GM06990 (cell line): ENCODE measurements at regions not wholly inside any gene's neighbourhood (a gene's known extent, or its start where the extent isn't known, plus 50 kb on each side); places are given as distances from the start of the nearest gene placed in this dataset.

Source experiments
- DNase-seq: peaks from one replicate; pipeline ENCODE4 v3.0.0-alpha.2; 2011; ENCODE audit not compliant: insufficient read length; ENCODE audit errors: extremely low read depth
- H3K27me3 ChIP-seq: replicated peaks from 2 replicates; pipeline ENCODE4 v1.6.0; 2011; ENCODE audit warnings: low read length; ENCODE audit not compliant: control insufficient read depth, insufficient read depth
- H3K36me3 ChIP-seq: 2 replicates; pipeline ENCODE4 v1.5.1; 2011; ENCODE audit warnings: low read length; ENCODE audit not compliant: control insufficient read depth, insufficient read depth
- H3K4me3 ChIP-seq: replicated peaks from 2 replicates; pipeline ENCODE4 v1.5.1; 2011; ENCODE audit warnings: low read depth, mild to moderate bottlenecking, control low read depth, low read length
- TF ChIP-seq, protein P1 (sequence below): IDR thresholded peaks from 2 replicates; pipeline ENCODE4 v1.5.1; 2011; ENCODE audit warnings: low read length, control low read depth, mild to moderate bottlenecking, inconsistent platforms; ENCODE audit not compliant: insufficient read depth, poor library complexity, severe bottlenecking

DNA sequence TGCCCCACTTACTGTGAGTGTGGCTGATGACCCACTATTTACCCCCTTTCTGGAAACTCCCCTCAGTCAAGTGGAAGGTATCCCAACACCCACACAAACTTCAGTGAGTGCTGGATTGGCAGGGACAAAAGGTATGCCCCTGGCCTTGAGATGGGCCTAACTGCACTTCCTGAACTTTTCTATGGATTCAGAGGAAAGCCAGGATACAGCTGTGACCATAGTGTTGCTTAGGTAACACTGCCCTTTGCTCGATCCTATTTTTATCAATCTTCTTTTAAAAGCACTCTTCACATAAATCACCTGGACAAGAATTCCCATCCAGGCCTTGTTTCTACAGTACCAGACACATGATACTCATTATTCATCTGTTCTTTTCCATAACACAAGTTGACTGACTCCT lies 671.5 kb upstream of the SLC8A1 start:
- TF ChIP-seq, protein P1, sequence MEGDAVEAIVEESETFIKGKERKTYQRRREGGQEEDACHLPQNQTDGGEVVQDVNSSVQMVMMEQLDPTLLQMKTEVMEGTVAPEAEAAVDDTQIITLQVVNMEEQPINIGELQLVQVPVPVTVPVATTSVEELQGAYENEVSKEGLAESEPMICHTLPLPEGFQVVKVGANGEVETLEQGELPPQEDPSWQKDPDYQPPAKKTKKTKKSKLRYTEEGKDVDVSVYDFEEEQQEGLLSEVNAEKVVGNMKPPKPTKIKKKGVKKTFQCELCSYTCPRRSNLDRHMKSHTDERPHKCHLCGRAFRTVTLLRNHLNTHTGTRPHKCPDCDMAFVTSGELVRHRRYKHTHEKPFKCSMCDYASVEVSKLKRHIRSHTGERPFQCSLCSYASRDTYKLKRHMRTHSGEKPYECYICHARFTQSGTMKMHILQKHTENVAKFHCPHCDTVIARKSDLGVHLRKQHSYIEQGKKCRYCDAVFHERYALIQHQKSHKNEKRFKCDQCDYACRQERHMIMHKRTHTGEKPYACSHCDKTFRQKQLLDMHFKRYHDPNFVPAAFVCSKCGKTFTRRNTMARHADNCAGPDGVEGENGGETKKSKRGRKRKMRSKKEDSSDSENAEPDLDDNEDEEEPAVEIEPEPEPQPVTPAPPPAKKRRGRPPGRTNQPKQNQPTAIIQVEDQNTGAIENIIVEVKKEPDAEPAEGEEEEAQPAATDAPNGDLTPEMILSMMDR = no peak
- Histone ChIP-seq H3K4me3 (no peak overlapping the region), H3K27me3 (no peaks in the 10 kb centered on the region), H3K36me3 (no peaks in the 10 kb centered on the region)
- DNase-seq = no peak

DNA sequence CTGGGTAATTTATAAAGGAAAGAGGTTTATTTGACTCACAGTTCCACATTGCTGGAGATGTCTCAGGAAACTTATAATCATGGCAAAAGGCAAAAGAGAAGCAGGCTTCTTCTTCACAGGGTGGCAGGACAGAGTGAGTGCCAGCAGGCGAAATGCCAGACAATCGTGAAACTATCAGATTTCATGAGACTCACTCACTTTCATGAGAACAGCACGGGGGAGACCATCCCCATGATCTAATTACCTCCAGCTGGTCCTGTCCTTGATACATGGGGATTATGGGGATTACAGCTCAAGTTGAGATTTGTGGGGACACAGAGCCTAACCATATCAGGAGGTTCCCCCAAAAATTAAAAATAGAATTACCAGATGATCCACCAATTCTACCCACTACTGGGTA lies 675.5 kb upstream of the SLC8A1 start:
- no peaks in the 10 kb centered on the region for H3K27me3 ChIP-seq
- DNase-seq = no peak
- TF ChIP-seq, protein P1 = no peak
- no peak overlapping the region for H3K4me3 ChIP-seq
- H3K36me3 ChIP-seq = no peaks in the 10 kb centered on the region

DNA sequence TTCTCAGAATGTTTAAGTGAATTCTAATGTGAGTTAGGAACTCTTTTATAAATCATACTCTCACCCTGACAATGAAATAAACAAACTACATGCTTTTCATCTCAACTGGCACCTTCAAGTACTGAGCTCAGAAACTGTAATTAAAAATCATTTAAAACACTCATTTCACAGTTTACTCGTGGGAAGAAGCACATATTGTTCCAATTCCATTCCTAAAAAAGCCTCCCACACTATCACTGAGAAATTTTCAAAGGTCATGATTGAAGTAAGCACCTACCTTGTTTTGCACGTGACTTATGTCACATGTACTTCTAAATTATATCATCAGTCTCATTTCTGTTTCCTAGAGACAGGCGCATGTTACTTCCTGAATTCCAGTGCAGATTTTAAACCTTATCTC lies 678.1 kb upstream of the SLC8A1 start:
- DNase-seq = no peak
- no peaks in the 10 kb centered on the region for H3K36me3 ChIP-seq
- H3K27me3 ChIP-seq = no peaks in the 10 kb centered on the region
- TF ChIP-seq, protein P1 = no peak
- no peak overlapping the region for H3K4me3 ChIP-seq

DNA sequence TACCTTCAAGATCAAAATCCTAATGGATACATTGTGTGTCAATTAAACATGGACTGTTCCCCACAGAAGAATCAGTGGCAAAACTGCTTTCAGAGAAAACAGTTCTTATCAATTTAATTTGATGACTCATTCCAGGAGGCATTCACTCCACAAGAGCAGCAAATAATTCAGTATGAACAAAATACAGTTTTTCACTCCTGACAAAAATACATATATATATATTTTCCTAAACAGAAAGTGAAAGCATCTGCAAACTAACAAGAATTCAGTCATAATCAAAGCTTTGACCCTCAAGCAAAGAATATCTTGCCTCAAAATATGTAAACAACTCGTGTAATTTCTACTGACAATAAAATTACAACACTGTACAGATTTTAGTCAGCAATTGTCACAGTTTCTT lies 685.1 kb upstream of the SLC8A1 start:
- DNase-seq = no peak
- TF ChIP-seq, protein P1 = no peak
- Histone ChIP-seq H3K27me3 (no peaks in the 10 kb centered on the region), H3K4me3 (no peak overlapping the region), H3K36me3 (no peaks in the 10 kb centered on the region)

DNA sequence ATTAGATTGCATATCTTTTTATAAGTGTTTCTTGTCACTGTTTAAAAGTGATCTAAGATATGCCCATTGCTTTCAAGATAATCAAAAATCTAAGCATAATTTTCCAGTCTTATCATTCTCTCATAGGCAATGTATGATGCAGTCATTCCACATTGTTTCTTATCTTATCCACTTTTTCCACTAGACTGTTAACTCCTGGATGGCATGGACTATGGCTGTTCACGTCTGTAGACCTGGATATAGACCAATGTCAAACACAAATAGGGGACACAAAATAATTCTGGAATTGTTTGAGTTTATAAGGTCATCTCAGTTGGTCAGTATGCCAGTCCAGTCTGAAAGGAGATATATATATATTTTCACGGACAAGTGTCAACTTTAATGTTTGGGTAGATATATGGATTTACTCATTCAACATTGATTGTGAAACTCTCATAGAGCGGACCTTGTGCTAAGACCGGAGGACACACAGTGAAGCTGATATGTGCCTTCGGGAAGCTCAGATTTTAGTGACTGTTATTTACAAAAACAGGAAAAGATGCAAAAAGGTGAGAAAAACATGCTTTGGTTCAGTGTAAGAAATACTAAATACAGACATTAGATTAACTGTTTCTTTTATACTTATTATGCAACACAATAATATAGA lies 689.4 kb upstream of the SLC8A1 start:
- H3K36me3 ChIP-seq = no peaks in the 10 kb centered on the region
- no peak for DNase-seq
- H3K27me3 ChIP-seq = no peaks in the 10 kb centered on the region
- no peak overlapping the region for H3K4me3 ChIP-seq
- TF ChIP-seq, protein P1 = no peak

DNA sequence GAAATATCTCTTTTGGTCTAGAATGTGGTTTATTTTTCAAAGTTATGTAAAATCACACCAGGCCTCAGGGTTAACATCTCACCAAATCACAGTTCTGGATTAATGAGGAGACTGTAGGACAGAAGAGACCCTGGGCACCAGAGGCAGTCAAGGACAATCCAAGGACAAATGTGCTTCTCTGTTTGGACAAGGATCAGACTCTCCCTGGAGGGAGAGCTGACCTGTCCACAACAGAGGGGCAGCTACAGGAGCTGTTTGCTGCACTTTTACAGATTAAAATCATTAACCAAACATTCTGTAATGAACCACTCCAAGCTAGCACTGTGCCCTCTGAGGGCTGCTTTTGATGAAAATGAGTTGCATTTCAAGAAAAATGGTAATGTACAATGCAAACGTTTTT lies 690.6 kb upstream of the SLC8A1 start:
- H3K36me3 ChIP-seq = no peaks in the 10 kb centered on the region
- no peaks in the 10 kb centered on the region for H3K27me3 ChIP-seq
- TF ChIP-seq, protein P1 = no peak
- H3K4me3 ChIP-seq = no peak overlapping the region
- DNase-seq = no peak
